ENCODE measurements at regions not wholly inside any gene's neighbourhood (a gene's known extent, or its start where the extent isn't known, plus 50 kb on each side); places are given as distances from the start of the nearest gene placed in this dataset.

DNA sequence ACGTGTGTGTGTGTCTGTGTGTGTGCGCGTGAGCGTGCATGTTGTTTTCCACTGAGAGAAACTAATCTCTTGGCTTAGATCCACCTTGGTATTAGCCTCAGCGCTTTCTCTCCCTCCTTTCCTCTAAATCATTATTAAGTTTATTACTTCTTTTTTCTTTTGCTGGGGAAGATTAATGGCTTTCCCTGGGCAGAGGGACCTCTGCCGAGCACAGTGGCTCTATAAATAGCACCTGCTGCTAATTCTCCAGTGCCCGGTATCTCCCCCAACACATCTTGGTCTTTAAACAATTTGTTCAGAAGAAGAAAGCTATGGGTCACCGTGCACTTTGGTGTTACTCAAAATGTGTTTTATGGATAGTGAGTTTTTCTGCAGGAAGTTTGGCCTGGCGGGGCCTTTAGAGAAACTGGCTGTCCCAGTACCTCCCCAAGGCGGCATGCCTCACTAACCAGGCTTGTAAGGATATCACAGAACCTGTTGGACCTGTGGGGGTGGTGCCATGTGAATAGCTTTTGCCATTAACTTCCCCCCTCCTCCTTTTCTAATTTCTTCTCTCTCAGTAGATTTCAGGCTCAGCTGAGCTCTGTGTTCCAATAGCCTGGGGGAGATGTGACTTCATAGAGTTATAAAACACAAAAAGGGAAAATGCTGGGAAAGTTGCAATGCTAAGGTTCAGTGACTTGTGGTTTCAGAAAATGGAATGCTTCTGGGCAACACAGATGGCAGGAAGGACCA lies 70.1 kb upstream of the RAB11FIP2 start:
- TF ChIP-seq CTCF (conservative IDR thresholded peaks at IDR 0.05; ENCODE audit: low read depth, low read length) (no peak), POLR2A (IDR thresholded peaks at IDR 0.05; ENCODE audit: low read depth, low read length) (no peak), MXI1 (IDR thresholded peaks at IDR 0.05; ENCODE audit: borderline replicate concordance, low read depth, low read length) (no peak), RCOR1 (IDR thresholded peaks at IDR 0.05; ENCODE audit: insufficient replicate concordance, low read length) (no peak), RFX5 (IDR thresholded peaks at IDR 0.05; ENCODE audit: low read depth, low read length) (no peak), NFE2L2 (IDR thresholded peaks at IDR 0.05; ENCODE audit: low read depth, low read length) (no peak), RAD21 (IDR thresholded peaks at IDR 0.05; ENCODE audit: low read length) (no peak), MAZ (IDR thresholded peaks at IDR 0.05; ENCODE audit: borderline replicate concordance, low read depth, low read length) (no peak), FOS (IDR thresholded peaks at IDR 0.05; ENCODE audit: low read depth, low read length) (no peak)
- TF ChIP-seq, protein P1, sequence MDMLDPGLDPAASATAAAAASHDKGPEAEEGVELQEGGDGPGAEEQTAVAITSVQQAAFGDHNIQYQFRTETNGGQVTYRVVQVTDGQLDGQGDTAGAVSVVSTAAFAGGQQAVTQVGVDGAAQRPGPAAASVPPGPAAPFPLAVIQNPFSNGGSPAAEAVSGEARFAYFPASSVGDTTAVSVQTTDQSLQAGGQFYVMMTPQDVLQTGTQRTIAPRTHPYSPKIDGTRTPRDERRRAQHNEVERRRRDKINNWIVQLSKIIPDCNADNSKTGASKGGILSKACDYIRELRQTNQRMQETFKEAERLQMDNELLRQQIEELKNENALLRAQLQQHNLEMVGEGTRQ (IDR thresholded peaks at IDR 0.05; ENCODE audit: low read depth, low read length), result no peak

Data from IMR-90 (cell line).